ENCODE measurements at regions not wholly inside any gene's neighbourhood (a gene's known extent, or its start where the extent isn't known, plus 50 kb on each side); places are given as distances from the start of the nearest gene placed in this dataset.

DNA sequence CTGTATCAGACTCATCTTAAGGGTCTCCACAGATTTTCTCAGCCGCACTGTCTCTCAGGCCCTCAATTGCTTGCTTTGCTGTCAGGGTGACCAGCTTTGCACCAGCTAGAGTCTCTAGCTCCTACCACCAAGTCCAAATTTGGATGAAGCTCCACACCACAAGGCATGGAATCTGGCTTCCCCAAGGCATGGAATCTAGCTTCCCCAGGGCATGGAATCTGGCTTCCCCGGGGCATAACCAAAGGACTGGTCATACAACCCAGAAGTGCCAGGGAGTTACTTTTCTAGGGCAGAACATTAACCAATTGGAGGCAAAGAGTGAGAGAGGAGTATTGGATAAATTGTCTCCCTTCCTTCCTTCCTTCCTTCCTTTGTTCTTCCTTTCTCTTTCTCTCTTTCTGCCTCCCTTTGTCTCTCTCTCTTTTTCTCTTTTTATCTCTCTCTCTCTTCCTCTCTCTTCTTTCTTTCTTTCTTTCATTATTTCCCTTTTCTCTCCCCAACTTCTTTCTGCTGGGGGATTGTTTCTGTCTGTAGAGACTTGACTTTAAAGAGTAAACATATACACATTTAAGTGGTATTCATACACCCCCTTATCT, 76.9 kb upstream of the HAO2 start:
- TF ChIP-seq CTCF (IDR thresholded peaks at IDR 0.05; ENCODE audit: low read depth, low read length, poor library complexity, severe bottlenecking) (no peak), EZH2phosphoT487 (IDR thresholded peaks at IDR 0.05; ENCODE audit: borderline replicate concordance, low read length) (no peak)

All from DOHH2 (cell line).